ENCODE measurements at regions not wholly inside any gene's neighbourhood (a gene's known extent, or its start where the extent isn't known, plus 50 kb on each side); places are given as distances from the start of the nearest gene placed in this dataset.

GRCh38 chr2:105454801-105455485, 56.1 kb upstream of the FHL2 start:
- H3K36me3 Mint-ChIP-seq, result no peaks in the 10 kb centered on the region
- H3K9me3 Mint-ChIP-seq, result peaks cover 0 to 2% (median 0%) of the 10 kb centered on the region in 7 donors
- ATAC-seq (ENCODE audit: low read depth in 2 of 2), result no peak
- H3K27ac Mint-ChIP-seq, result no peak overlapping the region
- peak overlapping the region in 1 of 4 donors; percentile 13 for H3K4me3 Mint-ChIP-seq
- H3K4me1 ChIP-seq (ENCODE audit: control insufficient read depth, insufficient read depth, low read length, poor library complexity, severe bottlenecking), result no peaks in the 10 kb centered on the region
- no peaks in the 10 kb centered on the region for H3K4me1 Mint-ChIP-seq
- DNase-seq, result peak in 1 of 3 donors; percentile 26
- no peaks in the 10 kb centered on the region for H3K9me3 ChIP-seq (ENCODE audit: control insufficient read depth in 2 of 2, low read length in 2 of 2)
- H3K27me3 Mint-ChIP-seq, result peaks cover 18% of the 10 kb centered on the region
- peaks cover 9% of the 10 kb centered on the region for H3K27me3 ChIP-seq (ENCODE audit: control insufficient read depth, insufficient read depth, low read length)
- no peak overlapping the region for H3K27ac ChIP-seq (ENCODE audit: insufficient read depth, low read length, poor library complexity, severe bottlenecking)
- no peaks in the 10 kb centered on the region for H3K36me3 ChIP-seq (ENCODE audit: control insufficient read depth, insufficient read depth, low read length)
- H3K4me3 ChIP-seq (ENCODE audit: low read depth, low read length), result no peak overlapping the region

DNA sequence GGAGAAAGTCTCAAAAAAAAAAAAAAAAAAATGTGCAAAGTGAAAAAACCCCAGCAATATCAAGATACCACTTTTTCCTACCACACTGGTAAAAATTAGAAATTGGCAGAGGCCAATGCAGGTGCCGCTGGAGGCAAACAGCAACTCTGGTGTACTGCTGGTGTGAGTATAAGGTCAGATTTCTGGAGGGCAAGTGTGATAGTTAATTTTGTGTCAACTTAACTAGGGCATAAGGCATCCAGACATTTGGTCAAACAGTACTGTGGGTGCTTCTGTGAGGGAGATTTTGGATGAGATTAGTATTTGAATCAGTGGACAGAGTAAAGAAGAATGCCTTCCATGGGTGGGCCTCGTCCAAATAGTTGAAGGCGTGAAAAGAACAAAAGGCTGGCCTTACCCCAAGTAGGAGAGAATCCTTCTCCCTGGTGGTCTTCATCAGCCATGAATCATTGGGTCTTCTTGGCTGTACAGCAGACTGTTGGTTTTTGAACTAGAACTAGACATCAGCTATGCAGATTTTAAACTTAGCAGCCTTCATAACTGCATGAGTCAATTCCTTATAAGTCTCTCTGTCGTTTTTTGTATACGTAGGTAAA, 52.8 kb upstream of the FHL2 start:
- Mint-ChIP-seq H3K36me3 (no peaks in the 10 kb centered on the region), H3K27ac (no peak overlapping the region), H3K27me3 (peaks cover 14% of the 10 kb centered on the region), H3K9me3 (no peaks in the 10 kb centered on the region), H3K4me3 (no peak overlapping the region), H3K4me1 (no peaks in the 10 kb centered on the region)
- no peak for ATAC-seq (ENCODE audit: low read depth in 2 of 2)
- no peaks in the 10 kb centered on the region for H3K4me1 ChIP-seq (ENCODE audit: control insufficient read depth, insufficient read depth, low read length, poor library complexity, severe bottlenecking)
- no peaks in the 10 kb centered on the region for H3K9me3 ChIP-seq (ENCODE audit: control insufficient read depth in 2 of 2, low read length in 2 of 2)
- H3K27ac ChIP-seq (ENCODE audit: insufficient read depth, low read length, poor library complexity, severe bottlenecking), result no peak overlapping the region
- H3K4me3 ChIP-seq (ENCODE audit: low read depth, low read length), result no peak overlapping the region
- no peak for DNase-seq
- no peaks in the 10 kb centered on the region for H3K36me3 ChIP-seq (ENCODE audit: control insufficient read depth, insufficient read depth, low read length)
- H3K27me3 ChIP-seq (ENCODE audit: control insufficient read depth, insufficient read depth, low read length), result peaks cover 3% of the 10 kb centered on the region

DNA sequence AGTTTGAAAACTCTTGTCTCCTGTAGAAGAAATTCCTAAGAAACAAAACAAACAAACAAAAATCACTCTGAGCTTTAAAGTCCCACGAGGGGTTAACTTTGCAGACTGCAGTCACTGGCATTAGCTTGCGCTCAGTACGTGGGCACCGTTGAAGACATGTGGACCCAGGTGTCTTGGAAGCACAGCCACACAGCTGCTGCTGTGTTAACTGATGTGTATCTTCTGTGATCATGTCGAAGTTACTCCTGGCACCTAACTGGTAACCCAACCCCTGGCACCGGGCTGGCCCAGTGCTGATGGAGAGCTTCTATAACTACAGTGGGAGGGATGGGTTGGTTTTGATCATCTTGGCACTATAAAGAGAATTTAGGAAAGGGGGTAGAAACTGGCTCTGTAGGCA, 51.6 kb upstream of the FHL2 start:
- no peaks in the 10 kb centered on the region for H3K36me3 ChIP-seq (ENCODE audit: control insufficient read depth, insufficient read depth, low read length)
- H3K4me1 Mint-ChIP-seq, result no peaks in the 10 kb centered on the region
- no peak overlapping the region for H3K27ac ChIP-seq (ENCODE audit: insufficient read depth, low read length, poor library complexity, severe bottlenecking)
- no peaks in the 10 kb centered on the region for H3K4me1 ChIP-seq (ENCODE audit: control insufficient read depth, insufficient read depth, low read length, poor library complexity, severe bottlenecking)
- ATAC-seq (ENCODE audit: low read depth in 2 of 2), result no peak
- H3K27me3 Mint-ChIP-seq, result peaks cover 16% of the 10 kb centered on the region
- H3K4me3 Mint-ChIP-seq, result peak overlapping the region in 1 of 4 donors; percentile 76
- H3K9me3 ChIP-seq (ENCODE audit: control insufficient read depth in 2 of 2, low read length in 2 of 2), result no peaks in the 10 kb centered on the region
- H3K4me3 ChIP-seq (ENCODE audit: low read depth, low read length), result no peak overlapping the region
- DNase-seq, result no peak
- no peak overlapping the region for H3K27ac Mint-ChIP-seq
- H3K9me3 Mint-ChIP-seq, result no peaks in the 10 kb centered on the region
- peaks cover 3% of the 10 kb centered on the region for H3K27me3 ChIP-seq (ENCODE audit: control insufficient read depth, insufficient read depth, low read length)
- H3K36me3 Mint-ChIP-seq, result no peaks in the 10 kb centered on the region

- DNase-seq, result no peak
- Mint-ChIP-seq H3K36me3 (no peaks in the 10 kb centered on the region), H3K9me3 (no peaks in the 10 kb centered on the region)
These were observed 50.2 kb upstream of the FHL2 start for GRCh38 chr2:105449076-105449475.

More at GRCh38 chr2:105449076-105449475, 50.2 kb upstream of the FHL2 start:
- Histone ChIP-seq H3K36me3 (ENCODE audit: control insufficient read depth, insufficient read depth, low read length) (no peaks in the 10 kb centered on the region), H3K4me3 (ENCODE audit: low read depth, low read length) (no peak overlapping the region), H3K27me3 (ENCODE audit: control insufficient read depth, insufficient read depth, low read length) (peaks cover 3% of the 10 kb centered on the region), H3K27ac (ENCODE audit: insufficient read depth, low read length, poor library complexity, severe bottlenecking) (no peak overlapping the region), H3K4me1 (ENCODE audit: control insufficient read depth, insufficient read depth, low read length, poor library complexity, severe bottlenecking) (no peaks in the 10 kb centered on the region), H3K9me3 (ENCODE audit: control insufficient read depth in 2 of 2, low read length in 2 of 2) (no peaks in the 10 kb centered on the region)
- H3K4me3 Mint-ChIP-seq, result no peak overlapping the region
- peaks cover 18% of the 10 kb centered on the region for H3K27me3 Mint-ChIP-seq
- no peak for ATAC-seq (ENCODE audit: low read depth in 2 of 2)
- H3K4me1 Mint-ChIP-seq, result no peaks in the 10 kb centered on the region
- H3K27ac Mint-ChIP-seq, result no peak overlapping the region
